Stimulated activated naive B cell treated with anti-CD40 and anti-IgM and Interleukin-4, amounts not matched to agents 10 μg/mL and 1 μg/mL and 100 μg/mL, for 72 hours (primary cell): ENCODE measurements at regions not wholly inside any gene's neighbourhood (a gene's known extent, or its start where the extent isn't known, plus 50 kb on each side); places are given as distances from the start of the nearest gene placed in this dataset.

Experiments
- ATAC-seq, 2 donors: fragments of 150-1000 bp; cut with Tn5 transposase; replicated peaks; 2 replicates each; pipeline ENCODE4 v1.10.0; 2021; ENCODE audit warnings: moderate library complexity in 1 of 2
- DNase-seq: peaks from one replicate; pipeline ENCODE4 v3.0.0; 2021
- H3K27ac Mint-ChIP-seq: one replicate; pipeline ENCODE4 v1.8.0; 2022; ENCODE audit warnings: mild to moderate bottlenecking, mixed read lengths
- H3K27me3 Mint-ChIP-seq, 2 donors: one replicate each; pipeline ENCODE4 v1.8.0; 2022; ENCODE audit warnings: mixed read lengths in 2 of 2
- H3K36me3 Mint-ChIP-seq, 2 donors: one replicate each; pipeline ENCODE4 v1.8.0; 2022; ENCODE audit warnings: mixed read lengths in 2 of 2, mild to moderate bottlenecking in 1 of 2
- H3K4me1 Mint-ChIP-seq, 2 donors: one replicate each; pipeline ENCODE4 v1.8.0; 2022; ENCODE audit warnings: mixed read lengths in 2 of 2, mild to moderate bottlenecking in 1 of 2
- H3K4me3 Mint-ChIP-seq, 2 donors: one replicate each; pipeline ENCODE4 v1.8.0; 2022; ENCODE audit warnings: mild to moderate bottlenecking in 2 of 2, mixed read lengths in 2 of 2, moderate library complexity in 1 of 2
- H3K9me3 Mint-ChIP-seq, 2 donors: one replicate each; pipeline ENCODE4 v1.8.0; 2022; ENCODE audit warnings: mixed read lengths in 2 of 2, mild to moderate bottlenecking in 1 of 2

DNA sequence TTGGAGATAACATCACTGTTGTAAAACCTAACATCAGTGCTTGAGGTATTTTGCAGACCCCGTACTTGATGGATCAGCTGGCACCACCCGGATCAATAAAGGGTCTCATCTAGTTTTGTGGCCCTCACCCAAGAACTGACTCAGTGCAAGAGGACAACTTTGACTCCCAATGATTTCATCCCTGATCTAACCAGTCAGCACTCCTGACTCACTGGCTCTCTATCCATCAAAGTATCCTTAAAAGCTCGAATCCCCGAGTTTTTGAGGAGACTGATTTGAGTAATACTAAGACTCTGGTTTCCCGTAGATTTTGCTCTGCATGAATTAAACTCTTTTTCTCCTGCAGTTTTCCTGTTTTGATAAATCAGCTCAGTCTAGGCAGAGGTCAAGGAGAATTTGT is 2498.1 kb downstream of the PCDH7 start:
- DNase-seq (no peak), ATAC-seq (no peak)
- Mint-ChIP-seq H3K27me3 (no peaks in the 10 kb centered on the region), H3K36me3 (no peaks in the 10 kb centered on the region), H3K9me3 (peaks cover 0 to 4% of the 10 kb centered on the region in 2 donors), H3K27ac (no peak overlapping the region), H3K4me3 (no peak overlapping the region), H3K4me1 (no peaks in the 10 kb centered on the region)

DNA sequence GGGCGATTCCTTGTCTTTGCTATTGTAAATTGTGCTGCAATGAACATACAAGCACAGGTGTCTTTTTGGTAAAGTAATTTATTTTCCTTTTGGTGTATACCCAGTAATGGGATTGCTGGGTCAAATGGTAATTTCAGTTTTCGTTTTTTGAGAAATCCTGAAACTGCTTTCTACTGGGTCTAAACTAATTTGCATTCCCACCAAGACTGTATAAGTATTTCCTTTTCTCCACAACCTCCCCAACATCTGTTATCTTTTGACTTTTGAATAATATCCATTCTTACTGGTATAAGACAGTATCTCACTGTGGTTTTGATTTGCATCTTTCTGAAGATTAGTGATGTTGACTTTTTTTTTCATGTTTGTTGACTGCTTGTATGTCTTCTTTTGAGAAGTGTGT is 2506.0 kb downstream of the PCDH7 start:
- no peaks in the 10 kb centered on the region for H3K36me3 Mint-ChIP-seq
- H3K9me3 Mint-ChIP-seq = peaks cover 0 to 8% of the 10 kb centered on the region in 2 donors
- no peak overlapping the region for H3K27ac Mint-ChIP-seq
- no peak for DNase-seq
- H3K4me1 Mint-ChIP-seq = no peaks in the 10 kb centered on the region
- no peak for ATAC-seq
- no peak overlapping the region for H3K4me3 Mint-ChIP-seq
- no peaks in the 10 kb centered on the region for H3K27me3 Mint-ChIP-seq

DNA sequence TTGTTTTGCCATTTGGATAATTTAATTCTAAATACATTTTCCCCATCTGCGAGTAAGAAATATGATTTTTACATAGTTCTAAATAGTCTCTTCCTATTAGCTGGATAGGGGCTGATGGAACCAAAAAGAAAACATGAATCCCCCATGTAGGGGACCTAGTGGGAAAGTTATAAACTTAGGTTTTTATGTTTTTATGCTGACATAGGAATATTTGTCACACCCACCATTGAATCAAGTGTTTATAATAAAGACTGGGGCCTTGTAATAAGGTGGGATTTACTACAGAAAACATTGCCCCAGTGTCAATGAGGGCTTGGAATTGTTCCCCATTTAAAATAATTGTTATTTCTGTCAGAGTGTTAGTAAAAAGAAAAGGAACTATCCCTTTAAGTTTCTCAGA is 2506.6 kb downstream of the PCDH7 start:
- ATAC-seq = no peak
- no peak for DNase-seq
- H3K4me1 Mint-ChIP-seq = no peaks in the 10 kb centered on the region
- H3K4me3 Mint-ChIP-seq = no peak overlapping the region
- no peaks in the 10 kb centered on the region for H3K36me3 Mint-ChIP-seq
- no peaks in the 10 kb centered on the region for H3K27me3 Mint-ChIP-seq
- no peak overlapping the region for H3K27ac Mint-ChIP-seq
- H3K9me3 Mint-ChIP-seq = peaks cover 0 to 8% of the 10 kb centered on the region in 2 donors

DNA sequence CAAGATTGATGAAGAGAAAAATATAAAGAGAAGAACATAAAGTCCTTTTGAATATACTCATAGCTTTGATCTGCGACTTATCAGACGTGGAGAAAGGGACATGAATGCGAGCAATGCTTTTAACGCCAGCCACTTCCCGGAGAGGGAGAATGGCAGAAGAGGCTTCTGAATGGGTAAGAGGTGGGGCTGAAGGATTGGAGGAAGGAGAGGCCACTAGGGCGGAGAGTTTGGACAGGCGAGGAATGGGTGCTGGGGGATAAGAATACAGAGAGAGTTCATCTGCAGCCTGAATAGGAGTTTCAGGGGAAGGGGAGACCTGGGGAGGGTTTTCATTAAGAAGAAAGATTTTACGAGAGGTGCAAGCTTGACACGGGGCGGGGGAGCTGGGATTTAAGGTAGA is 2534.9 kb downstream of the PCDH7 start:
- Mint-ChIP-seq H3K9me3 (peaks cover 0 to 1% of the 10 kb centered on the region in 2 donors), H3K36me3 (no peaks in the 10 kb centered on the region), H3K4me1 (no peaks in the 10 kb centered on the region), H3K27ac (no peak overlapping the region), H3K4me3 (no peak overlapping the region), H3K27me3 (no peaks in the 10 kb centered on the region)
- ATAC-seq (no peak), DNase-seq (no peak)

DNA sequence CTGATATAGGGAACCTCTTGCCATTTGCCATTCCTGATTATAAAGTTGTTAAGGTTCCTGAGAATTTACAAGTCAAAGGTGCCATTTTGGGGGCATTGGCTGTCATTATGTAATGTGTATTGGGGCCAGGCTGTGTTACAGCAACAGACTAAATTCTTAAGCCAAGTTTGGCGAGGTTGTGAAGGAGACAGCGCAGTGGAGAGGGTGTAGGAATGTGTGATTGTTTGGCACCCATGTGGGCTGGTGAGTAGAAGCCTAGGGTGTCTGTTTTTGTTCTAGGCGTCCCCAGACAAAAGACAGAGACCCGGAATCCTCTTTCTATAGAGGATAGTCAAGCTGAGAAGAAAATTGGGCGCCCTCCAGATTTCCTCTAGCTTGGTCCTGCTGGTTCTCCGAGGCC is 2535.3 kb downstream of the PCDH7 start:
- Mint-ChIP-seq H3K9me3 (no peaks in the 10 kb centered on the region), H3K4me1 (no peaks in the 10 kb centered on the region), H3K27ac (no peak overlapping the region), H3K36me3 (no peaks in the 10 kb centered on the region), H3K27me3 (no peaks in the 10 kb centered on the region), H3K4me3 (no peak overlapping the region)
- DNase-seq = no peak
- no peak for ATAC-seq

DNA sequence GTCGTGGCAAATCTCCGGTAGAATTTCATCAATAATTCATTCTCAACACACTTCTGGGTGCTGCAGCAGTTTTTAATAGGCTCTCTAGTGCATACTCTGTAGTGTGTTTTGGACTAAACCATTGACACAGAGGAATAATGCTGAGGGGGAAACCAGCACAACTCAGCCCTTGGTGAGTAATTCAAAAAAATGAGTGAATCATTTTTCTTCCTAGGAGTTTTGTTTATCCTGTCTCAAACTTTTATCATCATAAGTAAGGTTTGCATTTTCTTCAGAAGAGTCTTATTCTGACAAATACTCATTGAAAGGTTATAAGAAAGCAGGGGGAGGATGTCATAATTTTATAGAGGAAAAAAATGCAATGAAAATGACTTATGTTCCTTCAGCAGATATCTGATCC is 2542.7 kb downstream of the PCDH7 start:
- H3K4me1 Mint-ChIP-seq = no peaks in the 10 kb centered on the region
- H3K27me3 Mint-ChIP-seq = no peaks in the 10 kb centered on the region
- no peak overlapping the region for H3K27ac Mint-ChIP-seq
- H3K36me3 Mint-ChIP-seq = no peaks in the 10 kb centered on the region
- H3K9me3 Mint-ChIP-seq = peaks cover 0 to 3% of the 10 kb centered on the region in 2 donors
- H3K4me3 Mint-ChIP-seq = no peak overlapping the region
- DNase-seq (no peak), ATAC-seq (no peak)

DNA sequence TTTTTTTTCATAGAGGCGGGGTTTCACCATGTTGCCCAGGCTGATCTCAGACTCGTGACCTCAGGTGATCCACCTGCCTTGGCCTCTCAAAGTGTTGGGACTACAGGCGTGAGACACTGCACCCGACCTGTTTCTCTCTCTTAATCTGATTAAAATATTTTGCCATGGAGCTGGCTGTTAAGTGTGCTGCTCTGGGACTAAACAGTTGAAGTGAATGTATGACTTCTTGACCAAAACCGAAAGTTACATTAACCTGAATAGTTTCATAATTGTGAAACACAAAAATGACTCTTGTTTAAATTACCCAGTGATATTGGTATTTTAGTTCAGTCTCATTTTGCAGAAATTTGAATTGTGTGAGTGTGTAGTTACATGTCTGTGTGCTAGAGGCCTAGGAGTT is 2548.6 kb downstream of the PCDH7 start:
- H3K4me1 Mint-ChIP-seq = no peaks in the 10 kb centered on the region
- no peak for ATAC-seq
- no peaks in the 10 kb centered on the region for H3K36me3 Mint-ChIP-seq

DNA sequence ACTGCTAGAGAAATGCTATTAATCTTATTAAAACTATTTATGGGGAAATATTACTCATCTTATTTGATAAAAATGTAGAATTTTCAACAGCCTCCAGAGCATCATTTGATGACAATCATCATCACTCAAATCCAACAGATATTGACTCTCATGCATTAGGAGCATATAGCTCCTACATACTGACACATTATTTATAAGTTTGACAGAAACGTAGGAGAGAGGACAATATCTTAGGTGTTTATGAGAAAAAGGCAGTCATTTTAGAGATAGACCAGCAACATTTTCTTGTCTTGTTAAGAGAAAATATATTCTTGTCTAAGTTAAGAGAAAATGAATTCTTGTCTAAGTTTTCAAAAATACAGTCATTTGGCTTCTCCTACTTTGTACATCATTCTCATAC is 2550.2 kb downstream of the PCDH7 start:
- H3K4me3 Mint-ChIP-seq = no peak overlapping the region
- H3K9me3 Mint-ChIP-seq = peaks cover 0 to 3% of the 10 kb centered on the region in 2 donors
- no peaks in the 10 kb centered on the region for H3K4me1 Mint-ChIP-seq
- no peaks in the 10 kb centered on the region for H3K36me3 Mint-ChIP-seq
- DNase-seq (no peak), ATAC-seq (no peak)
- no peaks in the 10 kb centered on the region for H3K27me3 Mint-ChIP-seq
- H3K27ac Mint-ChIP-seq = no peak overlapping the region

More for the DNA sequence above, 2548.6 kb downstream of the PCDH7 start:
- no peak overlapping the region for H3K27ac Mint-ChIP-seq
- no peak for DNase-seq
- H3K27me3 Mint-ChIP-seq = no peaks in the 10 kb centered on the region
- no peak overlapping the region for H3K4me3 Mint-ChIP-seq
- peaks cover 0 to 3% of the 10 kb centered on the region in 2 donors for H3K9me3 Mint-ChIP-seq

DNA sequence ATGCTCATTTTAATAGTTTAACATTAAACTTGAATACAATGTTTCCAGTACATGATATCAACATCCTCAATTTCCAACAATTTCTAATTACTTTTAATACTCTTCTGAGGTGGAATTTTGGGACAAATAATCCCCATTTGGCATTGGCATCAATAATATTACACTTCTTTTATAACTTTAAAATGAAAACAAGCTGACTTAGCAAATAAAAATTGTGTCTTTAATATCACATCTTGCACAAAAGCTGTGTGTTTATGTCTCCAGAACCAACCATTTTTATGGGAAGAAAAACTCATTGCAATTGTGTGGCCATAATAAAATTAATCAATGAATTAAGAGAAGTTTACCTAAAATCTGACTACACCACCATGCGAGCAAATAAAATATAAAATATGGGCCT is 2552.6 kb downstream of the PCDH7 start:
- H3K4me1 Mint-ChIP-seq = no peaks in the 10 kb centered on the region
- no peaks in the 10 kb centered on the region for H3K27me3 Mint-ChIP-seq
- peaks cover 0 to 3% of the 10 kb centered on the region in 2 donors for H3K9me3 Mint-ChIP-seq
- H3K27ac Mint-ChIP-seq = no peak overlapping the region
- no peaks in the 10 kb centered on the region for H3K36me3 Mint-ChIP-seq
- DNase-seq (no peak), ATAC-seq (no peak)
- H3K4me3 Mint-ChIP-seq = no peak overlapping the region

DNA sequence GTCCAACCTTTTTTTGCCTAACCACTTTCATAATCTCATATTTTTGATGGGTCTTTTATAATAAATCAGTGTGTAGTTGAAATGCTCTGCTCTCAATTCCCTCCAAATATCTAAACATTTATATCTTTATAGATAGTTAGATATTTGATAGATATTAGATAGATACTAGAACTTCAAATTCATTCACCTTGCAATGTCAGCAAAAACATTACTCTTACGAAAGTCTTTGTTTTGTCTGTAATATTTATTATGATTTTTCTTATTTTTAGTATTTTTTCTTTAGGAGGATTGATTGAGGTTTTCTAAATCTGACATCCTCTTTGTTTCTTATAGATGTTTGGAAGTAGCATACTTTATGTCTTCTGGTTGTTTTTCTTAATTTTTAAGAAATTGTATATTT is 2563.6 kb downstream of the PCDH7 start:
- Mint-ChIP-seq H3K4me3 (no peak overlapping the region), H3K36me3 (no peaks in the 10 kb centered on the region), H3K9me3 (peaks cover 12 to 17% of the 10 kb centered on the region in 2 donors), H3K27me3 (no peaks in the 10 kb centered on the region), H3K4me1 (no peaks in the 10 kb centered on the region), H3K27ac (no peak overlapping the region)
- ATAC-seq = no peak
- no peak for DNase-seq

DNA sequence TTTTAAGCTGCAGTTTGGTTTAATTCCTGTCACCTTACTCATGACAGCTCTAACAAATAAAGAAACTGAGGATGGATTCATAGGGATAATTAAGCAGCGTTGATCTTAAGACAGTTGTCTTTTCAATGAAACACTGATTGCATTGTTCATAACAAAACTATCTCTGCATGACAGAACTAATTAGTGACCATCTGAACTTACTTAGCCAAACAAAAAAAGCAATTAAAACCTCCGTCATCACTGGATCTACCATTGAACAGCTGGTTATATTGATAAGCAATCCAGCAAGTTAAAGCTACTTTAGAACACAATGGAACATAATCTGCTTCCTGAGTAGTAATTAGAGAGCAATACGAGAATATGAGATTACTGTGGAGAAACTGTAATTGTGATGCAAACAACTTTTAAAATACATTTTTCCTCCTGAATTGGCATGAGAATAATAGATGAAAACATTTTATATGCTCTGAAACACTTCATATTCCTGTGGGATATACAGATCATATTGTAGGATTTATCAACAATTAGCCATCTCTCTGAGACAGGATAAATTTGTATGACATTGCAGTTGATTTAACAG is 2576.8 kb downstream of the PCDH7 start:
- no peak for DNase-seq
- no peak for ATAC-seq
- no peaks in the 10 kb centered on the region for H3K4me1 Mint-ChIP-seq
- H3K27me3 Mint-ChIP-seq = no peaks in the 10 kb centered on the region
- H3K9me3 Mint-ChIP-seq = peaks cover 0 to 4% of the 10 kb centered on the region in 2 donors
- H3K27ac Mint-ChIP-seq = no peak overlapping the region
- no peak overlapping the region for H3K4me3 Mint-ChIP-seq
- no peaks in the 10 kb centered on the region for H3K36me3 Mint-ChIP-seq

DNA sequence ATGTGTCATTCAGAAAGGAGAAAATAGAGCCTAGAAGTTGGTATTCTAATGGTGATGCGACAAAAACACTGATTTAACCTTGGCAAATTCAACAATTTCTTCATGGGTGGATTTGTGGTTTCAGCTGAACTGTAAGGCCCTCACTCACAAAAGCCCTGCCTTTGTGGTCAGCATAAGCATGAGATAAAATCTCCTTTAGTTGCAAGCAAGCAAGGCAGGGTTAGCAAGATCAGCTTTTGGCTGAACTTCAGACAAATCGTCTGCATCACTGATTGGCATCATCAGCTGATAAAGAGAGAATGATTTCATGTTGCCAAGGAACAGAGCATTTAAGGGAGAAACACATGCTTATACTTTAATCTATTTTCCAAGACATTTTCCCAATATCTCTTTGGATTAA is 2582.2 kb downstream of the PCDH7 start:
- no peak for DNase-seq
- no peak overlapping the region for H3K4me3 Mint-ChIP-seq

DNA sequence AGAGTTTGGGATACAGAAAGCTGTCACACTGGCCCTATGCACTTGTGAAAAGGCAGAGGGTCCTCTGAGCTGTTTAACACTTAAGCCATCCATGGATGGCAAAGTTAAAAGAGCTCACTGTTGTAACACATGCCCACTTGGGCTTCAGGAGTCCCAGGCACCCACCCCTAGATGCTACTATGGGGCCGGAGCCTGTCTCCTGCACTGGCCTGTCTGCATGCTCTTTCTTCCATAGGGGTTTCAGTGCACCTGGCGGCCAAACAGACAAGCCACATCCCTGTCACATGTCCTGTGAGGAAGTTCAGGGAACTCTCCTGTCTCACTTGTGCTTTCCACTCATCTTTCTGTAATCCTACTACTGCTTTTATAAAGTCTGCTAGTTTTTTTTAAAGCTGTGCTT is 2586.0 kb downstream of the PCDH7 start:
- Mint-ChIP-seq H3K4me1 (no peaks in the 10 kb centered on the region), H3K27me3 (no peaks in the 10 kb centered on the region), H3K9me3 (peaks cover 0 to 6% of the 10 kb centered on the region in 2 donors), H3K27ac (no peak overlapping the region), H3K4me3 (no peak overlapping the region), H3K36me3 (no peaks in the 10 kb centered on the region)
- DNase-seq (no peak), ATAC-seq (no peak)

More for the DNA sequence above, 2582.2 kb downstream of the PCDH7 start:
- H3K27ac Mint-ChIP-seq = no peak overlapping the region
- no peak for ATAC-seq
- H3K36me3 Mint-ChIP-seq = no peaks in the 10 kb centered on the region
- H3K27me3 Mint-ChIP-seq = no peaks in the 10 kb centered on the region
- no peaks in the 10 kb centered on the region for H3K4me1 Mint-ChIP-seq
- peaks cover 0 to 8% of the 10 kb centered on the region in 2 donors for H3K9me3 Mint-ChIP-seq

DNA sequence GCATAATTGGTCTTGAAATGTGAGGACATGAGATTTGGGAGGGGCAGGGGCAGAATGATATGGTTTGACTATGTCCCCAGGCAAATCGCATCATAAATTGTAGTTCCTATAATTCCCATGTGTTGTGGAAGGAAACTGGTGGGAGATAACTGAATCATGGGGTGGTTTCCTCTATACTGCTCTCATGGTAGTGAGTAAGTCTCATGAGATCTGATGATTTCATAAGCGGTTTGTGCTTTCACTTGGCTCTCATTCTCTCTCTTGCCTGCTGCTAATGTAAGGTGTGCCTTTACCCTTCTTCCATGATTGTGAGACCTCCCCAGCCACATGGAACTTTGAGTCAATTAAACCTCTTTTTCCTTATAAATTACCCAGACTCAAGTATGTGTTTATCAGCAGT is 2595.9 kb downstream of the PCDH7 start:
- Mint-ChIP-seq H3K27ac (no peak overlapping the region), H3K4me3 (no peak overlapping the region), H3K27me3 (no peaks in the 10 kb centered on the region), H3K4me1 (no peaks in the 10 kb centered on the region), H3K9me3 (peaks cover 5 to 10% of the 10 kb centered on the region in 2 donors), H3K36me3 (no peaks in the 10 kb centered on the region)
- DNase-seq (no peak), ATAC-seq (no peak)

DNA sequence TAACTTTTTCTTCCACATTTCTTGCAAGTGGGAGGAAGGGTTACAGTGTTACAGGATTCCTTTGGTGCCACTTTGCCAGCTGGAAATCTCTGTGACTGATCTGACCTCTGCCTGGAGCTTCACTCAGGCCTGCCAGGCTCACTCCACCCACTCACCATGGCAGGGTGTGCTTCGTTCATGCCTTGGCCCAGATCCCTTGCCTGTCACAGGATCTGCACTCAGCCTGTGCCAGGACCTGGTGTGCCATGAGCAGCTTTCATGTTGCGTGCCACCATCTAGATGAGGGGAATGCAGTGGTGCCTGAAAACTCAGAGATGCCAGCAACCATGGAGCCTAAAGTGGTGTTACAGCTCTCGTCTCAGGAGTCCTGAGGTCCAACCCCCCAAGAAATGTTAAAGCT is 2596.4 kb downstream of the PCDH7 start:
- ATAC-seq (no peak), DNase-seq (no peak)
- no peak overlapping the region for H3K4me3 Mint-ChIP-seq
- no peak overlapping the region for H3K27ac Mint-ChIP-seq
- no peaks in the 10 kb centered on the region for H3K4me1 Mint-ChIP-seq
- no peaks in the 10 kb centered on the region for H3K27me3 Mint-ChIP-seq
- peaks cover 5 to 10% of the 10 kb centered on the region in 2 donors for H3K9me3 Mint-ChIP-seq
- no peaks in the 10 kb centered on the region for H3K36me3 Mint-ChIP-seq

DNA sequence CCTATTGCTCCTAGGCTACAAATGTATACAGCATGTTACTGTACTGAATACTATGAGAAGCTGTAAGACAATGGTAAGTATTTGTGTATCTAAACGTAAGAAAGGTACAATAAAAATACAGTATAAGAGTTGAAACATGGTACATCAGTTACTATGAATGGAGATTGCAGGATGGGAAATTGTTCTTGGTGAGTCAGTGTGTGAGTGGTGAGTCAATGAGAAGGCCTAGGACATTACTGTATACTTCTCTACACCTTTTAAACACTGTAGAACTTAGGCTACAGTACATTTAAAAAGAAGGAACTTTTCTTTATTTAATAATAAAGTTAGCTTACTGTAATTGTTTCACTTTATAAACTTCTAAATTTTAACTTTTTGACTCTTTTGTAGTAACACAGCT is 2603.2 kb downstream of the PCDH7 start:
- H3K27me3 Mint-ChIP-seq = no peaks in the 10 kb centered on the region
- H3K4me3 Mint-ChIP-seq = no peak overlapping the region
- no peak for DNase-seq
- no peaks in the 10 kb centered on the region for H3K4me1 Mint-ChIP-seq
- no peak for ATAC-seq
- H3K9me3 Mint-ChIP-seq = peaks cover 7 to 8% of the 10 kb centered on the region in 2 donors
- no peak overlapping the region for H3K27ac Mint-ChIP-seq
- H3K36me3 Mint-ChIP-seq = no peaks in the 10 kb centered on the region
